OCI-LY1 (cell line): ENCODE measurements at regions not wholly inside any gene's neighbourhood (a gene's known extent, or its start where the extent isn't known, plus 50 kb on each side); places are given as distances from the start of the nearest gene placed in this dataset.

Experiments
- H2AFZ ChIP-seq: fragments of 200-600 bp; sonication (generic), shearing (Covaris generic); 2 replicates; pipeline ENCODE4 v1.6.0; 2014; ENCODE audit warnings: antibody characterized with exemption, mild to moderate bottlenecking, low read length
- H3F3A ChIP-seq: fragments of 200-600 bp; sonication (generic), shearing (Covaris generic); 2 replicates; pipeline ENCODE4 v1.6.0; 2014; ENCODE audit warnings: mild to moderate bottlenecking, antibody characterized with exemption, low read length, moderate library complexity; ENCODE audit not compliant: insufficient read depth
- H3K27ac ChIP-seq: fragments of 200-600 bp; sonication (generic); 2 replicates; pipeline ENCODE4 v1.5.1; 2014; ENCODE audit warnings: low read length, mixed run types, mild to moderate bottlenecking, low read depth; ENCODE audit not compliant: poor library complexity, severe bottlenecking
- H3K27me3 ChIP-seq: fragments of 200-600 bp; sonication (generic); 2 replicates; pipeline ENCODE4 v1.6.0; 2014; ENCODE audit warnings: antibody characterized with exemption, mild to moderate bottlenecking, low read length, moderate library complexity; ENCODE audit not compliant: insufficient read depth
- H3K36me3 ChIP-seq: fragments of 200-600 bp; sonication (generic); 2 replicates; pipeline ENCODE4 v1.6.1; 2014; ENCODE audit warnings: mild to moderate bottlenecking, antibody characterized with exemption, low read length, moderate library complexity, mixed read lengths; ENCODE audit not compliant: insufficient read depth
- H3K4me1 ChIP-seq: fragments of 200-600 bp; sonication (generic); 2 replicates; pipeline ENCODE4 v1.5.1; 2014; ENCODE audit warnings: mild to moderate bottlenecking, low read length, moderate library complexity; ENCODE audit not compliant: insufficient read depth, severe bottlenecking
- H3K4me2 ChIP-seq: fragments of 200-600 bp; sonication (generic), shearing (Covaris generic); 2 replicates; pipeline ENCODE4 v1.6.1; 2014; ENCODE audit warnings: low read length
- H3K4me3 ChIP-seq: fragments of 200-600 bp; sonication (generic); 2 replicates; pipeline ENCODE4 v1.5.1; 2014; ENCODE audit warnings: low read length, low read depth, mild to moderate bottlenecking, mixed read lengths; ENCODE audit not compliant: poor library complexity, severe bottlenecking
- H3K79me2 ChIP-seq: fragments of 200-600 bp; shearing (Covaris generic); 2 replicates; pipeline ENCODE4 v1.6.1; 2016; ENCODE audit warnings: mixed run types, low read length, mixed read lengths; ENCODE audit not compliant: insufficient read depth
- H3K9ac ChIP-seq: fragments of 200-600 bp; sonication (generic), shearing (Covaris generic); 2 replicates; pipeline ENCODE4 v1.6.1; 2014; ENCODE audit warnings: mild to moderate bottlenecking, low read length, mixed read lengths
- H3K9me2 ChIP-seq: fragments of 200-600 bp; sonication (generic), shearing (Covaris generic); 2 replicates; pipeline ENCODE4 v1.6.1; 2014; ENCODE audit warnings: low read depth, mild to moderate bottlenecking, low read length, mixed read lengths
- H3K9me3 ChIP-seq: fragments of 200-600 bp; shearing (Covaris generic); 2 replicates; pipeline ENCODE4 v1.6.1; 2014; ENCODE audit warnings: low read length, mixed read lengths
- H4K20me1 ChIP-seq: fragments of 200-600 bp; sonication (generic), shearing (Covaris generic); 2 replicates; pipeline ENCODE4 v1.6.0; 2016; ENCODE audit warnings: mild to moderate bottlenecking, low read length; ENCODE audit not compliant: insufficient read depth
- EZH2 ChIP-seq: fragments of 200-600 bp; sonication (generic), shearing (Covaris generic); IDR thresholded peaks from 2 replicates; pipeline ENCODE4 v1.8.0; 2017; ENCODE audit warnings: borderline replicate concordance, mixed run types, mild to moderate bottlenecking, antibody characterized with exemption, low read length, moderate library complexity, mixed read lengths
- TF ChIP-seq, protein P1 (sequence below): fragments of 200-600 bp; sonication (generic), shearing (Covaris generic); IDR thresholded peaks from 2 replicates; pipeline ENCODE4 v1.5.1; 2017; ENCODE audit warnings: mild to moderate bottlenecking, antibody characterized with exemption, low read length, moderate library complexity, mixed read lengths

DNA sequence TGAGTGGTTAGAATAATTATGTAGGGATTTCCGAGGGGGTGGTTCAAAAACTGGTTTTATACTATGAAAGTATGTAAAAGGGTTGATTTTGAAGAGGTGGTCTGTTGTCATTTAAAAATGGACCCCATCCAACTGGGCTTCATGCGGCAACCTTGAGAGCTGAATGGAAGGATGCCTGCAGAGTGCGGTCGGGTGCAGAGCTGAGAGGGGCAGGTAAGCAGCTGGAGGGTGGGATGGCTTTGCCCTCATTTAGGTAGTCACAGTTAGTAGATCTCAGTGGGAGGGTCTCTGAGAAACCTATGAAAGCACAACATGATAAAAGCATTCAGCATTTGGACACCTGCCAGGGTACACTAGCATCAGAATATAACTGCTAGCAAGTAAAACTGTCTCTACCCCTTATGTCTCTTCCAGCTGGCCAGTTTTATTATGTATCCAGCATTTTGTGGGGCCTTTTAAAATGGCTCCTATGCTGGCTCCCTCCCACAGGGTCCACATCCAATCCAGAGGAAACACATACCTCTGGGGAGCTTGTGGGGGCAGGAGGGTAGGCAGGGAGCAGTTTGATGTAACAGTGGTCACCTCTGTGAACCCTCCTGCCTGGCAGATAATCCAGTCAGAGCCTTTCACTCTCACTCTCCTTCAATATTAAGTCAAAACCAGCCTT, 75.9 kb upstream of the MAGI2 start:
- H4K20me1 ChIP-seq: no peaks in the 10 kb centered on the region
- no peak overlapping the region for H2AFZ ChIP-seq
- no peaks in the 10 kb centered on the region for H3K9me3 ChIP-seq
- H3K27ac ChIP-seq: no peak overlapping the region
- no peaks in the 10 kb centered on the region for H3K79me2 ChIP-seq
- H3K4me1 ChIP-seq: no peaks in the 10 kb centered on the region
- TF ChIP-seq, protein P1, sequence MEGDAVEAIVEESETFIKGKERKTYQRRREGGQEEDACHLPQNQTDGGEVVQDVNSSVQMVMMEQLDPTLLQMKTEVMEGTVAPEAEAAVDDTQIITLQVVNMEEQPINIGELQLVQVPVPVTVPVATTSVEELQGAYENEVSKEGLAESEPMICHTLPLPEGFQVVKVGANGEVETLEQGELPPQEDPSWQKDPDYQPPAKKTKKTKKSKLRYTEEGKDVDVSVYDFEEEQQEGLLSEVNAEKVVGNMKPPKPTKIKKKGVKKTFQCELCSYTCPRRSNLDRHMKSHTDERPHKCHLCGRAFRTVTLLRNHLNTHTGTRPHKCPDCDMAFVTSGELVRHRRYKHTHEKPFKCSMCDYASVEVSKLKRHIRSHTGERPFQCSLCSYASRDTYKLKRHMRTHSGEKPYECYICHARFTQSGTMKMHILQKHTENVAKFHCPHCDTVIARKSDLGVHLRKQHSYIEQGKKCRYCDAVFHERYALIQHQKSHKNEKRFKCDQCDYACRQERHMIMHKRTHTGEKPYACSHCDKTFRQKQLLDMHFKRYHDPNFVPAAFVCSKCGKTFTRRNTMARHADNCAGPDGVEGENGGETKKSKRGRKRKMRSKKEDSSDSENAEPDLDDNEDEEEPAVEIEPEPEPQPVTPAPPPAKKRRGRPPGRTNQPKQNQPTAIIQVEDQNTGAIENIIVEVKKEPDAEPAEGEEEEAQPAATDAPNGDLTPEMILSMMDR: no peak
- no peak for TF ChIP-seq EZH2
- H3K36me3 ChIP-seq: no peaks in the 10 kb centered on the region
- H3K9ac ChIP-seq: no peak overlapping the region
- H3F3A ChIP-seq: no peaks in the 10 kb centered on the region
- no peak overlapping the region for H3K4me2 ChIP-seq
- H3K4me3 ChIP-seq: no peak overlapping the region
- no peaks in the 10 kb centered on the region for H3K27me3 ChIP-seq
- no peaks in the 10 kb centered on the region for H3K9me2 ChIP-seq

DNA sequence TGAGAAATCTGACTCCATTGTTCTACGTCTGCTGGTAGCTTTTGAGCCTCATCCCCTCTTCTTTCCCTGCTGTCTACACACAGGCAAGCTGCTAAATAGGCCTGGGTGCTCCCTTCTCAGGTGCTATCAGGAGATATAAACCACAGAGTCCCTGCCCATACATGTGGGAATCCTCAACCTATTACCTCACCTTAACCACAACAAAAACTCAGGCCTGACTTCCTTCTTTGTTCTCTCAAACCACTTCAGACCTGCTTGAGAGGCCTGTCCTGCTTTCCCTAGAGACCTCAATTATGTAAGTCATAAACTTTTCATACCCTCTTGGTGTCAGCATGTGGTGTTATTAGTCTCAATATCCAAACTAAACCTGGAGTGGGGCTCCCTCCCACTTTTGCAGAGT, 75.0 kb upstream of the MAGI2 start:
- Histone ChIP-seq H3K27me3 (no peaks in the 10 kb centered on the region), H4K20me1 (no peaks in the 10 kb centered on the region), H3K4me3 (no peak overlapping the region), H3K36me3 (no peaks in the 10 kb centered on the region), H3F3A (no peaks in the 10 kb centered on the region), H3K4me1 (no peaks in the 10 kb centered on the region), H2AFZ (no peak overlapping the region), H3K27ac (no peak overlapping the region), H3K79me2 (no peaks in the 10 kb centered on the region), H3K9ac (no peak overlapping the region), H3K9me3 (no peaks in the 10 kb centered on the region), H3K9me2 (no peaks in the 10 kb centered on the region), H3K4me2 (no peak overlapping the region)
- TF ChIP-seq EZH2: no peak
- TF ChIP-seq, protein P1: no peak

GRCh38 chr7:79524048-79524447, 70.6 kb upstream of the MAGI2 start:
- H3K4me2 ChIP-seq: no peak overlapping the region
- no peaks in the 10 kb centered on the region for H3F3A ChIP-seq
- H3K36me3 ChIP-seq: no peaks in the 10 kb centered on the region
- no peak overlapping the region for H2AFZ ChIP-seq
- no peak overlapping the region for H3K9ac ChIP-seq
- no peak for TF ChIP-seq EZH2
- TF ChIP-seq, protein P1: no peak
- H3K4me3 ChIP-seq: no peak overlapping the region
- no peaks in the 10 kb centered on the region for H3K9me2 ChIP-seq
- no peaks in the 10 kb centered on the region for H3K9me3 ChIP-seq
- no peaks in the 10 kb centered on the region for H4K20me1 ChIP-seq
- H3K4me1 ChIP-seq: no peaks in the 10 kb centered on the region
- H3K27me3 ChIP-seq: no peaks in the 10 kb centered on the region
- no peak overlapping the region for H3K27ac ChIP-seq
- H3K79me2 ChIP-seq: no peaks in the 10 kb centered on the region
